OCI-LY1 (cell line): ENCODE measurements at regions not wholly inside any gene's neighbourhood (a gene's known extent, or its start where the extent isn't known, plus 50 kb on each side); places are given as distances from the start of the nearest gene placed in this dataset.
A peak's percentile ranks its signal among the peaks of the same experiment; 100 is the strongest.

ENCODE experiments used
- H2AFZ ChIP-seq: fragments of 200-600 bp; sonication (generic), shearing (Covaris generic); 2 replicates; pipeline ENCODE4 v1.6.0; 2014; ENCODE audit warnings: antibody characterized with exemption, mild to moderate bottlenecking, low read length
- H3F3A ChIP-seq: fragments of 200-600 bp; sonication (generic), shearing (Covaris generic); 2 replicates; pipeline ENCODE4 v1.6.0; 2014; ENCODE audit warnings: mild to moderate bottlenecking, antibody characterized with exemption, low read length, moderate library complexity; ENCODE audit not compliant: insufficient read depth
- H3K27ac ChIP-seq: fragments of 200-600 bp; sonication (generic); 2 replicates; pipeline ENCODE4 v1.5.1; 2014; ENCODE audit warnings: low read length, mixed run types, mild to moderate bottlenecking, low read depth; ENCODE audit not compliant: poor library complexity, severe bottlenecking
- H3K27me3 ChIP-seq: fragments of 200-600 bp; sonication (generic); 2 replicates; pipeline ENCODE4 v1.6.0; 2014; ENCODE audit warnings: antibody characterized with exemption, mild to moderate bottlenecking, low read length, moderate library complexity; ENCODE audit not compliant: insufficient read depth
- H3K36me3 ChIP-seq: fragments of 200-600 bp; sonication (generic); 2 replicates; pipeline ENCODE4 v1.6.1; 2014; ENCODE audit warnings: mild to moderate bottlenecking, antibody characterized with exemption, low read length, moderate library complexity, mixed read lengths; ENCODE audit not compliant: insufficient read depth
- H3K4me1 ChIP-seq: fragments of 200-600 bp; sonication (generic); 2 replicates; pipeline ENCODE4 v1.5.1; 2014; ENCODE audit warnings: mild to moderate bottlenecking, low read length, moderate library complexity; ENCODE audit not compliant: insufficient read depth, severe bottlenecking
- H3K4me2 ChIP-seq: fragments of 200-600 bp; sonication (generic), shearing (Covaris generic); 2 replicates; pipeline ENCODE4 v1.6.1; 2014; ENCODE audit warnings: low read length
- H3K4me3 ChIP-seq: fragments of 200-600 bp; sonication (generic); 2 replicates; pipeline ENCODE4 v1.5.1; 2014; ENCODE audit warnings: low read length, low read depth, mild to moderate bottlenecking, mixed read lengths; ENCODE audit not compliant: poor library complexity, severe bottlenecking
- H3K79me2 ChIP-seq: fragments of 200-600 bp; shearing (Covaris generic); 2 replicates; pipeline ENCODE4 v1.6.1; 2016; ENCODE audit warnings: mixed run types, low read length, mixed read lengths; ENCODE audit not compliant: insufficient read depth
- H3K9ac ChIP-seq: fragments of 200-600 bp; sonication (generic), shearing (Covaris generic); 2 replicates; pipeline ENCODE4 v1.6.1; 2014; ENCODE audit warnings: mild to moderate bottlenecking, low read length, mixed read lengths
- H3K9me2 ChIP-seq: fragments of 200-600 bp; sonication (generic), shearing (Covaris generic); 2 replicates; pipeline ENCODE4 v1.6.1; 2014; ENCODE audit warnings: low read depth, mild to moderate bottlenecking, low read length, mixed read lengths
- H3K9me3 ChIP-seq: fragments of 200-600 bp; shearing (Covaris generic); 2 replicates; pipeline ENCODE4 v1.6.1; 2014; ENCODE audit warnings: low read length, mixed read lengths
- H4K20me1 ChIP-seq: fragments of 200-600 bp; sonication (generic), shearing (Covaris generic); 2 replicates; pipeline ENCODE4 v1.6.0; 2016; ENCODE audit warnings: mild to moderate bottlenecking, low read length; ENCODE audit not compliant: insufficient read depth
- CTCF ChIP-seq: fragments of 200-600 bp; sonication (generic), shearing (Covaris generic); IDR thresholded peaks from 2 replicates; pipeline ENCODE4 v1.5.1; 2017; ENCODE audit warnings: mild to moderate bottlenecking, antibody characterized with exemption, low read length, moderate library complexity, mixed read lengths
- EZH2 ChIP-seq: fragments of 200-600 bp; sonication (generic), shearing (Covaris generic); IDR thresholded peaks from 2 replicates; pipeline ENCODE4 v1.8.0; 2017; ENCODE audit warnings: borderline replicate concordance, mixed run types, mild to moderate bottlenecking, antibody characterized with exemption, low read length, moderate library complexity, mixed read lengths

DNA sequence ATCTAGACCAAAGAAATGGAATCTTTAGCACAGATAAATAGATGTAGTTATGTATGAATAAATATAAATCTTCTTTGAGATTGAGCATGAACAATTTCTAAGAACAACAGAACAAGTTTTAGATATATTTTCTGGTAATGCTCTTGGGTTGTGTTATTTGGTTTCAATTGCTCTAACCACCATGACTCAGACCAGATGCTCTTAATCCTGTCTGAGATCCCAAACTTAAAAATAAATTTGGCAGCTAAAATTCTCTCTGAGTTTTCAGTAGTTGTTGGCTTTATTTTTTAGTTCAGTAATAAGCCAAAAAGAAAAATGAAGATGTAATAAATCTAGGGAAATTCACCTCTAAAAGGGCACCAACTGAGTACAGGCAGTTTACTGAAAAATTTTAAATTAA, 1693.4 kb downstream of the NCAM2 start:
- H3K4me2 ChIP-seq, result no peak overlapping the region
- H3K27ac ChIP-seq, result no peak overlapping the region
- no peaks in the 10 kb centered on the region for H3K79me2 ChIP-seq
- H3K9me3 ChIP-seq, result peaks cover 1% of the 10 kb centered on the region
- H3K4me3 ChIP-seq, result no peak overlapping the region
- no peaks in the 10 kb centered on the region for H3K36me3 ChIP-seq
- no peak for TF ChIP-seq CTCF
- no peak for TF ChIP-seq EZH2
- H3K4me1 ChIP-seq, result no peaks in the 10 kb centered on the region
- H4K20me1 ChIP-seq, result no peaks in the 10 kb centered on the region
- H2AFZ ChIP-seq, result no peak overlapping the region
- H3F3A ChIP-seq, result no peaks in the 10 kb centered on the region
- H3K9me2 ChIP-seq, result no peaks in the 10 kb centered on the region
- no peaks in the 10 kb centered on the region for H3K27me3 ChIP-seq
- H3K9ac ChIP-seq, result no peak overlapping the region

GRCh38 chr21:22703521-22703920, 1705.3 kb downstream of the NCAM2 start:
- Histone ChIP-seq H3K36me3 (no peaks in the 10 kb centered on the region), H3K4me2 (no peak overlapping the region), H3K9ac (no peak overlapping the region), H3K79me2 (no peaks in the 10 kb centered on the region), H3K27me3 (no peaks in the 10 kb centered on the region), H3K9me2 (no peaks in the 10 kb centered on the region), H3K4me1 (peaks cover 10% of the 10 kb centered on the region), H3F3A (no peaks in the 10 kb centered on the region), H3K9me3 (no peaks in the 10 kb centered on the region), H3K4me3 (no peak overlapping the region), H2AFZ (no peak overlapping the region), H3K27ac (no peak overlapping the region), H4K20me1 (no peaks in the 10 kb centered on the region)
- TF ChIP-seq CTCF (no peak), EZH2 (no peak)

- Histone ChIP-seq H3K4me1 (peaks cover 58% of the 10 kb centered on the region), H3K36me3 (no peaks in the 10 kb centered on the region; the same call in 1 of the 2 replicates)
Measured at GRCh38 chr21:22710721-22711120, 1712.5 kb downstream of the NCAM2 start.

More at GRCh38 chr21:22710721-22711120, 1712.5 kb downstream of the NCAM2 start:
- H3K9ac ChIP-seq, result no peak overlapping the region; the same call in 1 of the 2 replicates
- no peaks in the 10 kb centered on the region for H4K20me1 ChIP-seq
- H3K4me3 ChIP-seq, result no peak overlapping the region
- H2AFZ ChIP-seq, result peak overlapping the region; percentile 58
- no peaks in the 10 kb centered on the region for H3K27me3 ChIP-seq
- H3F3A ChIP-seq, result 0 out of 2 replicates have a peak, but pooled peaks cover 3% of the 10 kb centered on the region
- TF ChIP-seq CTCF (no peak), EZH2 (no peak)
- H3K4me2 ChIP-seq, result peak overlapping the region; percentile 22; the same call in 1 of the 2 replicates
- no peaks in the 10 kb centered on the region for H3K9me2 ChIP-seq
- no peaks in the 10 kb centered on the region for H3K79me2 ChIP-seq
- H3K9me3 ChIP-seq, result no peaks in the 10 kb centered on the region
- H3K27ac ChIP-seq, result peak overlapping the region; percentile 85
